ENCODE measurements at regions not wholly inside any gene's neighbourhood (a gene's known extent, or its start where the extent isn't known, plus 50 kb on each side); places are given as distances from the start of the nearest gene placed in this dataset.

GRCh38 chr6:56775498-56776166 lies 132.9 kb upstream of the DST start:
- H3K27ac ChIP-seq: no peak overlapping the region

GRCh38 chr6:56772737-56773184 lies 130.1 kb upstream of the DST start:
- Histone ChIP-seq H3K4me1 (peaks cover 3 to 55% (median 14%) of the 10 kb centered on the region in 3 donors), H3K36me3 (no peaks in the 10 kb centered on the region), H3K9me3 (no peaks in the 10 kb centered on the region), H3K27ac (peak overlapping the region; percentile 26 to 39 (median 32)), H3K4me3 (no peak overlapping the region), H3K27me3 (no peaks in the 10 kb centered on the region)
- WGBS, 2 donors (ENCODE audit: low coverage in 1 of 2): 67 to 83% methylated on average over 1 of the region's 1 CpG
- ATAC-seq: peak; percentile 58
- no peak for TF ChIP-seq POLR2A (IDR thresholded peaks at IDR 0.05)

More at GRCh38 chr6:56775498-56776166, 132.9 kb upstream of the DST start:
- no peak for ATAC-seq
- TF ChIP-seq POLR2A (IDR thresholded peaks at IDR 0.05) (no peak), POLR2AphosphoS5 (IDR thresholded peaks at IDR 0.05) (no peak), EP300 (IDR thresholded peaks at IDR 0.05) (no peak)
- TF ChIP-seq, protein P1, sequence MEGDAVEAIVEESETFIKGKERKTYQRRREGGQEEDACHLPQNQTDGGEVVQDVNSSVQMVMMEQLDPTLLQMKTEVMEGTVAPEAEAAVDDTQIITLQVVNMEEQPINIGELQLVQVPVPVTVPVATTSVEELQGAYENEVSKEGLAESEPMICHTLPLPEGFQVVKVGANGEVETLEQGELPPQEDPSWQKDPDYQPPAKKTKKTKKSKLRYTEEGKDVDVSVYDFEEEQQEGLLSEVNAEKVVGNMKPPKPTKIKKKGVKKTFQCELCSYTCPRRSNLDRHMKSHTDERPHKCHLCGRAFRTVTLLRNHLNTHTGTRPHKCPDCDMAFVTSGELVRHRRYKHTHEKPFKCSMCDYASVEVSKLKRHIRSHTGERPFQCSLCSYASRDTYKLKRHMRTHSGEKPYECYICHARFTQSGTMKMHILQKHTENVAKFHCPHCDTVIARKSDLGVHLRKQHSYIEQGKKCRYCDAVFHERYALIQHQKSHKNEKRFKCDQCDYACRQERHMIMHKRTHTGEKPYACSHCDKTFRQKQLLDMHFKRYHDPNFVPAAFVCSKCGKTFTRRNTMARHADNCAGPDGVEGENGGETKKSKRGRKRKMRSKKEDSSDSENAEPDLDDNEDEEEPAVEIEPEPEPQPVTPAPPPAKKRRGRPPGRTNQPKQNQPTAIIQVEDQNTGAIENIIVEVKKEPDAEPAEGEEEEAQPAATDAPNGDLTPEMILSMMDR (IDR thresholded peaks at IDR 0.05): no peak
- no peak overlapping the region for H3K4me3 ChIP-seq
- H3K36me3 ChIP-seq: no peaks in the 10 kb centered on the region
- H3K4me1 ChIP-seq: peaks cover 3 to 29% (median 12%) of the 10 kb centered on the region in 3 donors
- H3K27me3 ChIP-seq: no peaks in the 10 kb centered on the region
- 78 to 85% methylated on average over 3 to 4 of the region's 4 CpGs for WGBS, 2 donors (ENCODE audit: low coverage in 1 of 2)
- no peaks in the 10 kb centered on the region for H3K9me3 ChIP-seq

DNA sequence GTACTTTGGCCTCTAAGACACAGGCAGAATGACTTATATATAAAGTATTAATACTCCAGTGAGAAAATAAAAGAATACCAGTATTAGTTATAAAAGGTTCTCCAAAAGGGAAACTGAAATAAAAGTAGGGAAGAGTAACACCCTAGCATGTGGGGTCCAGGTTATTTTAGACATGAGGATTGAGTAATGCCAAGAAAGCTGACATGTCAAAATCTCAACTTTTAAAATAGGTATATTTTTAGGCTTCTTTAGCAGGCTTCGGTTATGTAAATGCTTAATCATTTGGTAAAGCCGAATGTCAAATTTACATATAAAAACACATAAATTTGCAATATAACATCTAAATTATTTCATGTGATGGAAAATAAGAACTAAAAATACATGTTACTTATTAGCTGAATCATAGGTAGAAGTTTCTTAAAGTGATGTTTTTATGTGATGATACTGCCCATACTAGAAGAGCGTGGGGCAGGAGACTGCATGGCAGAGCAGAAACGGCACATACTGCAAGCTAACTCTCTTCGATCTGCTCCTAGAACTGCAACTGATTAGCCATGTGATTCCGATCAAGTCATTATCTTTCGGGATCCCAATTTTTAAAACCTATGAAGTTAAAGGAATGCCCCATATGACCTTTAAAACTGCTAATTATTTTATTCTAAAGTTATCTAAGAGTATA lies 129.4 kb upstream of the DST start:
- Histone ChIP-seq H3K4me1 (peaks cover 3 to 62% (median 14%) of the 10 kb centered on the region in 3 donors), H3K27ac (peak overlapping the region; percentile 1 to 39 (median 30)), H3K27me3 (no peaks in the 10 kb centered on the region), H3K9me3 (no peaks in the 10 kb centered on the region), H3K4me3 (no peak overlapping the region), H3K36me3 (no peaks in the 10 kb centered on the region)
- TF ChIP-seq, protein P1 (IDR thresholded peaks at IDR 0.05): no peak
- TF ChIP-seq POLR2A (IDR thresholded peaks at IDR 0.05) (no peak), EP300 (IDR thresholded peaks at IDR 0.05) (no peak), POLR2AphosphoS5 (IDR thresholded peaks at IDR 0.05) (no peak)
- no peak for ATAC-seq
- 87 to 89% methylated on average over 7 of the region's 7 CpGs for WGBS, 2 donors (ENCODE audit: low coverage in 1 of 2)

DNA sequence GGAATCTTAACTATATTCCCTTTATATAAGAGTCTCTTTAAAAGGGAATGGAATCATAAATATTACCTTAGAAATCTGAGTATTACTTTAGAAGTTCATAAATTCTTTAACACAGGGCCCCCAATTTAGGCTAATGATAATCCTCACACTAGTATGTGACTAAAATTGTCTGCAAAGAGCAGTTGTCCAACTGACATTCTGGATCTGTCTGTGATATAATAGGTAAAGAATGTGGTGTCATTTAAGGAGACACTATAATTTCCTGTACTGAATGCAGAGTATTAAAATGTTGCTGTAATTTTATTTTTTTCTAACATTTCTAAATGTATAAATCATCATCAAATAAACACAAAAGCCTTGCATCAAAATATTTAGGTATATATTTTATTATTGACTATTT lies 128.5 kb upstream of the DST start:
- H3K36me3 ChIP-seq: no peaks in the 10 kb centered on the region
- no peaks in the 10 kb centered on the region for H3K9me3 ChIP-seq
- no peak for ATAC-seq
- peak overlapping the region in 2 of 4 donors; percentile 26 to 39 for H3K27ac ChIP-seq
- TF ChIP-seq, protein P1 (IDR thresholded peaks at IDR 0.05): no peak
- TF ChIP-seq POLR2AphosphoS5 (IDR thresholded peaks at IDR 0.05): no peak
- no peak for TF ChIP-seq POLR2A (IDR thresholded peaks at IDR 0.05)
- peaks cover 3 to 66% (median 18%) of the 10 kb centered on the region in 3 donors for H3K4me1 ChIP-seq
- H3K27me3 ChIP-seq: no peaks in the 10 kb centered on the region
- no peak overlapping the region for H3K4me3 ChIP-seq

DNA sequence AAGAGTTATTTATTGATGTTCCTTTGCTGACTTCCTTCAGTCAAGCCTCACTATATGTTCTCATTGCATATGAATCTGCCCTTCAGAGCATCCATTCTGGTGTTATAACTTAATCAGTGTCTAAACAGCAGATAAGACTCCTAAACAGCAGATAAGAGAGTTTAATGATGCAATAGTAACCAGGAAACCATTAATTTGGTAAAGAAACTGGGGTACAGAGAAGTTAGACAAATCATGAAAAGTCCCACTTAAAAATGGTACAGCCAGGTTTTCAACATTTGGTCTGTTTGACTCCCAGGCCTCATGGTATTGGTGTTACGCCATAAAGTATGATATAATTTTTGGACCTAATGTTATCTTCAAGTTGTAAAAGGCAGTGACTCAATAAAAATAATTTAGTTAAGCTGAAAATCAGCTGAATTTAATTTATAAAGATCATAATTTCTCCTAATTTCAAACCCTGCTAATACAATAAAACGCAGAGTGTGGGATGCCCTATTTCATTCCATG lies 127.4 kb upstream of the DST start:
- TF ChIP-seq, protein P1 (IDR thresholded peaks at IDR 0.05): no peak
- TF ChIP-seq POLR2A (IDR thresholded peaks at IDR 0.05) (no peak), POLR2AphosphoS5 (IDR thresholded peaks at IDR 0.05) (no peak), EP300 (IDR thresholded peaks at IDR 0.05) (no peak)
- H3K27me3 ChIP-seq: no peaks in the 10 kb centered on the region
- H3K36me3 ChIP-seq: no peaks in the 10 kb centered on the region
- WGBS, 2 donors (ENCODE audit: low coverage in 1 of 2): 76 to 85% methylated on average over 2 of the region's 2 CpGs
- H3K27ac ChIP-seq: peak overlapping the region in 2 of 4 donors; percentile 22 to 30
- ATAC-seq: no peak
- H3K4me3 ChIP-seq: no peak overlapping the region
- H3K9me3 ChIP-seq: no peaks in the 10 kb centered on the region
- peaks cover 9 to 78% (median 23%) of the 10 kb centered on the region in 3 donors for H3K4me1 ChIP-seq
